ENCODE measurements at regions not wholly inside any gene's neighbourhood (a gene's known extent, or its start where the extent isn't known, plus 50 kb on each side); places are given as distances from the start of the nearest gene placed in this dataset.

GRCh38 chr10:31149835-31150512 is 118.3 kb upstream of the ZNF438 start:
- no peaks in the 10 kb centered on the region for H3K36me3 Mint-ChIP-seq (ENCODE audit: low read depth, unreplicated experiment)
- no peaks in the 10 kb centered on the region for H4K20me1 ChIP-seq (ENCODE audit: insufficient read depth, low read length)
- no peak overlapping the region for H2AFZ ChIP-seq (ENCODE audit: low read depth, low read length)
- peaks cover 29% of the 10 kb centered on the region for H3K4me1 Mint-ChIP-seq (ENCODE audit: low read depth, unreplicated experiment)
- no peak for DNase-seq (ENCODE audit: low read depth)
- no peak for FAIRE-seq
- H3K4me2 ChIP-seq (ENCODE audit: low read length): no peak overlapping the region
- no peak overlapping the region for H3K27ac Mint-ChIP-seq (ENCODE audit: unreplicated experiment)
- no peak overlapping the region for H3K4me3 Mint-ChIP-seq (ENCODE audit: unreplicated experiment)
- no peaks in the 10 kb centered on the region for H3K36me3 ChIP-seq (ENCODE audit: insufficient read depth, low read length)
- no peaks in the 10 kb centered on the region for H3K9me3 Mint-ChIP-seq (ENCODE audit: unreplicated experiment)
- peaks cover 27% of the 10 kb centered on the region for H3K4me1 ChIP-seq (ENCODE audit: insufficient read depth, low read length)
- H3K27me3 ChIP-seq (ENCODE audit: insufficient read depth, low read length): no peaks in the 10 kb centered on the region
- no peaks in the 10 kb centered on the region for H3K27me3 Mint-ChIP-seq (ENCODE audit: low read depth, unreplicated experiment)
- no peak overlapping the region for H3K9ac ChIP-seq (ENCODE audit: low read length)
- no peaks in the 10 kb centered on the region for H3K79me2 ChIP-seq (ENCODE audit: insufficient read depth, low read length)
- no peak overlapping the region for H3K4me3 ChIP-seq (ENCODE audit: insufficient read depth, low read depth, low read length)
- no peak overlapping the region for H3K27ac ChIP-seq (ENCODE audit: low read depth, low read length)
- TF ChIP-seq CTCF (IDR thresholded peaks at IDR 0.05; ENCODE audit: insufficient read depth, low read depth, low read length): no peak
- TF ChIP-seq EZH2 (IDR thresholded peaks at IDR 0.05; ENCODE audit: insufficient read depth, low read length): no peak
- no peaks in the 10 kb centered on the region for H3K9me3 ChIP-seq (ENCODE audit: insufficient read depth, low read depth, low read length)

GRCh38 chr10:31151301-31151700 is 119.6 kb upstream of the ZNF438 start:
- Histone ChIP-seq H3K4me2 (ENCODE audit: low read length) (no peak overlapping the region), H3K36me3 (ENCODE audit: insufficient read depth, low read length) (no peaks in the 10 kb centered on the region), H3K9me3 (ENCODE audit: insufficient read depth, low read depth, low read length) (no peaks in the 10 kb centered on the region), H2AFZ (ENCODE audit: low read depth, low read length) (no peak overlapping the region), H3K4me1 (ENCODE audit: insufficient read depth, low read length) (peaks cover 20% of the 10 kb centered on the region), H3K79me2 (ENCODE audit: insufficient read depth, low read length) (no peaks in the 10 kb centered on the region), H3K27me3 (ENCODE audit: insufficient read depth, low read length) (no peaks in the 10 kb centered on the region), H3K9ac (ENCODE audit: low read length) (no peak overlapping the region), H4K20me1 (ENCODE audit: insufficient read depth, low read length) (no peaks in the 10 kb centered on the region), H3K4me3 (ENCODE audit: insufficient read depth, low read depth, low read length) (no peak overlapping the region), H3K27ac (ENCODE audit: low read depth, low read length) (no peak overlapping the region)
- FAIRE-seq: no peak
- Mint-ChIP-seq H3K27ac (ENCODE audit: unreplicated experiment) (no peak overlapping the region), H3K4me3 (ENCODE audit: unreplicated experiment) (no peak overlapping the region), H3K36me3 (ENCODE audit: low read depth, unreplicated experiment) (no peaks in the 10 kb centered on the region), H3K4me1 (ENCODE audit: low read depth, unreplicated experiment) (peaks cover 17% of the 10 kb centered on the region), H3K27me3 (ENCODE audit: low read depth, unreplicated experiment) (no peaks in the 10 kb centered on the region), H3K9me3 (ENCODE audit: unreplicated experiment) (no peaks in the 10 kb centered on the region)
- no peak for DNase-seq (ENCODE audit: low read depth)
- TF ChIP-seq EZH2 (IDR thresholded peaks at IDR 0.05; ENCODE audit: insufficient read depth, low read length) (no peak), CTCF (IDR thresholded peaks at IDR 0.05; ENCODE audit: insufficient read depth, low read depth, low read length) (no peak)

- Mint-ChIP-seq H3K27me3 (ENCODE audit: low read depth, unreplicated experiment) (no peaks in the 10 kb centered on the region), H3K36me3 (ENCODE audit: low read depth, unreplicated experiment) (no peaks in the 10 kb centered on the region), H3K4me3 (ENCODE audit: unreplicated experiment) (no peak overlapping the region), H3K27ac (ENCODE audit: unreplicated experiment) (no peak overlapping the region), H3K4me1 (ENCODE audit: low read depth, unreplicated experiment) (peaks cover 10% of the 10 kb centered on the region), H3K9me3 (ENCODE audit: unreplicated experiment) (no peaks in the 10 kb centered on the region)
- Histone ChIP-seq H3K36me3 (ENCODE audit: insufficient read depth, low read length) (no peaks in the 10 kb centered on the region), H3K4me3 (ENCODE audit: insufficient read depth, low read depth, low read length) (no peak overlapping the region), H2AFZ (ENCODE audit: low read depth, low read length) (no peak overlapping the region), H3K27me3 (ENCODE audit: insufficient read depth, low read length) (no peaks in the 10 kb centered on the region), H3K27ac (ENCODE audit: low read depth, low read length) (no peak overlapping the region), H3K9me3 (ENCODE audit: insufficient read depth, low read depth, low read length) (no peaks in the 10 kb centered on the region), H3K9ac (ENCODE audit: low read length) (no peak overlapping the region), H4K20me1 (ENCODE audit: insufficient read depth, low read length) (no peaks in the 10 kb centered on the region), H3K4me1 (ENCODE audit: insufficient read depth, low read length) (peaks cover 15% of the 10 kb centered on the region), H3K4me2 (ENCODE audit: low read length) (peak overlapping the region; percentile 14), H3K79me2 (ENCODE audit: insufficient read depth, low read length) (no peaks in the 10 kb centered on the region)
- no peak for TF ChIP-seq EZH2 (IDR thresholded peaks at IDR 0.05; ENCODE audit: insufficient read depth, low read length)
- no peak for TF ChIP-seq CTCF (IDR thresholded peaks at IDR 0.05; ENCODE audit: insufficient read depth, low read depth, low read length)
- no peak for DNase-seq (ENCODE audit: low read depth)
- FAIRE-seq: no peak
These were observed 120.9 kb upstream of the ZNF438 start for GRCh38 chr10:31152421-31153135.

Measured in astrocyte (in vitro differentiated cells and primary cell).